GM23248 (cell line): ENCODE measurements at regions not wholly inside any gene's neighbourhood (a gene's known extent, or its start where the extent isn't known, plus 50 kb on each side); places are given as distances from the start of the nearest gene placed in this dataset.

Source experiments
- DNase-seq: peaks from one replicate; pipeline ENCODE4 v3.0.0-alpha.2; 2015
- H2AFZ ChIP-seq: fragments of 200-600 bp; sonication (generic); 2 replicates; pipeline ENCODE4 v1.6.1; 2016; ENCODE audit warnings: antibody characterized with exemption
- H3F3A ChIP-seq: fragments of 200-600 bp; sonication (generic); 2 replicates; pipeline ENCODE4 v1.6.1; 2016; ENCODE audit warnings: mild to moderate bottlenecking, antibody characterized with exemption, mixed run types; ENCODE audit not compliant: insufficient read depth
- H3K27ac ChIP-seq: fragments of 200-600 bp; sonication (generic); 2 replicates; pipeline ENCODE4 v1.5.1; 2016; ENCODE audit warnings: mild to moderate bottlenecking
- H3K27me3 ChIP-seq: fragments of 200-600 bp; sonication (generic); replicated peaks from 2 replicates; pipeline ENCODE4 v1.6.1; 2016; ENCODE audit warnings: mild to moderate bottlenecking; ENCODE audit not compliant: insufficient read depth
- H3K36me3 ChIP-seq: fragments of 200-600 bp; sonication (generic); 2 replicates; pipeline ENCODE4 v1.6.1; 2016; ENCODE audit warnings: low read depth, mild to moderate bottlenecking
- H3K4me1 ChIP-seq: fragments of 200-600 bp; sonication (generic); 2 replicates; pipeline ENCODE4 v1.6.1; 2016; ENCODE audit warnings: mild to moderate bottlenecking; ENCODE audit not compliant: insufficient read depth
- H3K4me2 ChIP-seq: fragments of 200-600 bp; sonication (generic); one replicate; pipeline ENCODE4 v1.6.1; 2016; ENCODE audit warnings: mild to moderate bottlenecking; ENCODE audit not compliant: unreplicated experiment
- H3K4me3 ChIP-seq: fragments of 200-600 bp; sonication (generic); 2 replicates; pipeline ENCODE4 v1.5.1; 2016; ENCODE audit warnings: mild to moderate bottlenecking
- H3K79me2 ChIP-seq: fragments of 200-600 bp; sonication (generic); 2 replicates; pipeline ENCODE4 v1.6.1; 2016; ENCODE audit warnings: mild to moderate bottlenecking; ENCODE audit not compliant: insufficient read depth
- H3K9ac ChIP-seq: fragments of 200-600 bp; sonication (generic); 2 replicates; pipeline ENCODE4 v1.6.1; 2016; ENCODE audit warnings: mild to moderate bottlenecking
- H3K9me2 ChIP-seq: fragments of 200-600 bp; sonication (generic); 2 replicates; pipeline ENCODE4 v1.6.1; 2016; ENCODE audit warnings: mixed run types, mild to moderate bottlenecking, moderate library complexity; ENCODE audit not compliant: insufficient read depth
- H3K9me3 ChIP-seq: fragments of 200-600 bp; sonication (generic); one replicate; pipeline ENCODE4 v1.6.1; 2017; ENCODE audit warnings: low read depth
- H4K20me1 ChIP-seq: fragments of 200-600 bp; sonication (generic); 2 replicates; pipeline ENCODE4 v1.6.0; 2016; ENCODE audit not compliant: insufficient read depth
- EZH2 ChIP-seq: fragments of 200-600 bp; sonication (generic); IDR thresholded peaks from 2 replicates; pipeline ENCODE4 v1.6.1; 2018; ENCODE audit warnings: antibody characterized with exemption, mild to moderate bottlenecking; ENCODE audit not compliant: insufficient read depth, poor library complexity, severe bottlenecking
- EZH2phosphoT487 ChIP-seq: fragments of 200-600 bp; sonication (generic); IDR thresholded peaks from 2 replicates; pipeline ENCODE4 v1.6.1; 2018; ENCODE audit warnings: antibody characterized with exemption, moderate library complexity, mild to moderate bottlenecking, low read depth; ENCODE audit not compliant: insufficient read depth
- WGBS, 2 experiments: methylation state at CpG; one replicate each; pipeline ENCODE4 v1.1.6; 2015 to 2017; ENCODE audit warnings: low lambda C conversion rate in 2 of 2, low coverage in 1 of 2; ENCODE audit errors: missing lambda C conversion rate in 2 of 2; 5-methylcytosine and 5-hydroxymethylcytosine counted together
- in situ Hi-C: fragments of 300-500 bp; cut with MboI; formaldehyde crosslinking; loops from 2 replicates; pipeline ENCODE4 v1.15.0; 2020

DNA sequence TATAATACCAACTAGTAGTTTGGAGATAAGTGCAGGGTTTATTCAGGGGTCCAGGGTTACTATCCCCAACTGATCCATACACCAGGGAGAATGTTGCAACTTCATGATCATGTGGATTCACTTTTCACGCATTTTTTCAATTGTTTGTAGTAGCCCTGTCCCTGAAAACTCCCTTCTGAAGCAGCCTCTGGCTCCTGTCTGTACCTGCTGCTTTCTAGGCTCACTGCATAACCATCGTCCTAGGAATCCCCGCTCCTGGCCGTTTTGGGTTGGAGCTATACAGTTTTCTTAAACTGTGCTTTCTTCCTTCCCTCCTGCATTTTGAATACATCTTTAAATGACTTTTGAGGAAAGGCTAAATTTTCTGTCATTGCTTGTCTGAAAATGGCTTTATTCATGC lies 154.1 kb downstream of the SDHAF3 start:
- no peaks in the 10 kb centered on the region for H3K9me3 ChIP-seq
- no peak overlapping the region for H3K4me3 ChIP-seq
- in situ Hi-C loops: no loop called here
- H3K27ac ChIP-seq: no peak overlapping the region
- H3K9ac ChIP-seq: no peak overlapping the region
- no peaks in the 10 kb centered on the region for H3K27me3 ChIP-seq
- DNase-seq: no peak
- no peaks in the 10 kb centered on the region for H3F3A ChIP-seq
- no peaks in the 10 kb centered on the region for H3K79me2 ChIP-seq
- no peaks in the 10 kb centered on the region for H4K20me1 ChIP-seq
- H3K36me3 ChIP-seq: no peaks in the 10 kb centered on the region
- 35 to 37% methylated on average over 4 of the region's 4 CpGs for WGBS, 2 experiments
- TF ChIP-seq EZH2phosphoT487 (no peak), EZH2 (no peak)
- H3K4me1 ChIP-seq: no peaks in the 10 kb centered on the region
- no peak overlapping the region for H3K4me2 ChIP-seq
- H3K9me2 ChIP-seq: no peaks in the 10 kb centered on the region
- H2AFZ ChIP-seq: no peak overlapping the region

DNA sequence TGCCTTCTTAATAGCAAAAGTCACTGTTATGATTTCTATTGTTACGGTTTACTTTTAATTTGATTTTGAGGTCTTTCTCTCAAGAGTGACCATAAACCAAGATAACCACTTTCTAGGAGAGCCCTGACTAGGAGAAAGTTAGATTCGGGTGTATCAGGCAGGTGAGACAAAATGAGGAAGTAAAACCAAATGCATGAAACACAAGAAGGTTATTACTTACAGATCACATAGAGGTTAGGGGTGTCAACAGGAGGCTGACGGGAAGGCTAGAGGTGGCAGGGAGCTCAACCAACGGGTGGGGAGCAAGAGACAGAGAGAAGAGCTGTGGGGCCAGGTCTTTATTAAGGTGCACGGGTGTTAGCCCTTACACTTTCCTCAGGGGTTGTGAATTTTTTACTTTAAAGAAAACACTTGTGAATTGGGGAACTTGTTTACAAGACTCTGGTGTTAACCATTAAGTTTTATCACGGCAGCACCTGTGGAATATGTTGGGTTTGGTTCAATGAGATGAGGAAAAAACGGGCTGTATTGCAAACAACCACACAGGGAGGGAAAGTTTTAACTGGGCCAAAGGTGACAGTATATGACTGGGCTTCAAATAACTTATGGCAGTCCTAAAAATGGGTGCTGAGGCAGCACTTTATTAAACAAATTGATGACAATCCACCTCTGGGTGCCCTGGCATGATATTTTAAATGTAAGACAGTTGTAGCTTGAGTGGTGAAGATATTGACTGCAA lies 154.9 kb downstream of the SDHAF3 start:
- Histone ChIP-seq H3K4me1 (no peaks in the 10 kb centered on the region), H3K36me3 (no peaks in the 10 kb centered on the region), H3K27me3 (no peaks in the 10 kb centered on the region), H2AFZ (no peak overlapping the region), H3K4me3 (no peak overlapping the region), H3K4me2 (no peak overlapping the region), H3F3A (no peaks in the 10 kb centered on the region), H3K27ac (no peak overlapping the region), H3K79me2 (no peaks in the 10 kb centered on the region), H4K20me1 (no peaks in the 10 kb centered on the region), H3K9me2 (no peaks in the 10 kb centered on the region), H3K9ac (no peak overlapping the region), H3K9me3 (no peaks in the 10 kb centered on the region)
- 7 to 11% methylated on average over 7 of the region's 7 CpGs for WGBS, 2 experiments
- no peak for TF ChIP-seq EZH2
- TF ChIP-seq EZH2phosphoT487: no peak
- no peak for DNase-seq
- in situ Hi-C loops: no loop called here

DNA sequence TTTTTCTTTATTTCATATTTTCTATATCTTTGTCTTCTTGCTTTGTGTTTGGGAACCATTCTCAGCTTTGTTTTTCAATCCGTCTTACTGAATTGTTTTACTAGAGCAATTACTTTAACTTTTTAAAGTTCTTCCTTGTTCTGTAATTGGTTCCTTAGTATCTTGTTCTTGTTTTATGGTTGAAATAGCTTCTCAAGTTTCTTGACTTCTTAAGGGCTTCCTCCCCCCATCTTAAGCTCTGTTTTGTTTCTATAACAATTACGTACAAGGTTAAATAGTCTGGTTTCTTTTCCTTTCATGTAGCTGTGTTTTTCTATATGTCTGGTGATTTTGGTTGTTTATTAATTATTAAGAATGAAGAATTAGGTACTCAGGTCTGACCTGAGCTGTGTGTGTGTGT lies 158.0 kb downstream of the SDHAF3 start:
- in situ Hi-C loops: no loop called here
- no peaks in the 10 kb centered on the region for H3K9me3 ChIP-seq
- H3K27me3 ChIP-seq: no peaks in the 10 kb centered on the region
- TF ChIP-seq EZH2phosphoT487 (no peak), EZH2 (no peak)
- no peak overlapping the region for H3K4me3 ChIP-seq
- no peak overlapping the region for H3K4me2 ChIP-seq
- H2AFZ ChIP-seq: no peak overlapping the region
- no peak overlapping the region for H3K9ac ChIP-seq
- no peaks in the 10 kb centered on the region for H3F3A ChIP-seq
- H3K79me2 ChIP-seq: no peaks in the 10 kb centered on the region
- H4K20me1 ChIP-seq: no peaks in the 10 kb centered on the region
- no peak overlapping the region for H3K27ac ChIP-seq
- H3K36me3 ChIP-seq: no peaks in the 10 kb centered on the region
- H3K9me2 ChIP-seq: no peaks in the 10 kb centered on the region
- DNase-seq: no peak
- H3K4me1 ChIP-seq: no peaks in the 10 kb centered on the region
- 20 to 32% methylated on average over 2 of the region's 2 CpGs for WGBS, 2 experiments

DNA sequence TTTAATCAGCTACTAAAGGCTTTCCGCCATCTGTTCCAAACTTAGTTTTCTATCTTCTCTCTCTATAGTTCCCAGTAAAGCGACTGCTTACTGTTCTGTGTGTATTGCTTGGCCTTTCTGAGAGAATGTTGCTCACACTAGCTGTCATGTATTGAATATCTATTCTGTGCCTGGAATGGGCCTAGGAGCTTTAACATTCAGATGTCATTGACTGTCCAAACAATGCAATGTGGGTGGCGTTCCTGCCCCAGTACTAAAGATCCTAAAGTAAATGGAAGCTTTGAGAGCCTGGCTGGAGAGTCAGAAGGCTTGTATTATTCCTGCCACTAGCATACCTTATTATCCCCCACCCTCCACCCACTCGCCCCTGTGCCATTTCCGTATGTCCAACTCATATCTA lies 163.5 kb downstream of the SDHAF3 start:
- Histone ChIP-seq H3K4me1 (no peaks in the 10 kb centered on the region), H3K9me2 (no peaks in the 10 kb centered on the region), H3K79me2 (no peaks in the 10 kb centered on the region), H4K20me1 (no peaks in the 10 kb centered on the region), H3F3A (no peaks in the 10 kb centered on the region), H3K27me3 (no peaks in the 10 kb centered on the region), H3K4me2 (no peak overlapping the region), H2AFZ (no peak overlapping the region), H3K27ac (no peak overlapping the region), H3K9me3 (no peaks in the 10 kb centered on the region), H3K9ac (no peak overlapping the region), H3K4me3 (no peak overlapping the region), H3K36me3 (no peaks in the 10 kb centered on the region)
- DNase-seq: no peak
- TF ChIP-seq EZH2 (no peak), EZH2phosphoT487 (no peak)
- 20 to 40% methylated on average over 5 of the region's 5 CpGs for WGBS, 2 experiments
- in situ Hi-C loops: no loop called here
